Mesothelial cell of epicardium (in vitro differentiated cells): ENCODE measurements at regions not wholly inside any gene's neighbourhood (a gene's known extent, or its start where the extent isn't known, plus 50 kb on each side); places are given as distances from the start of the nearest gene placed in this dataset.

Source experiments
- DNase-seq, 2 experiments: peaks; one replicate each; pipeline ENCODE4 v3.0.0; 2021; ENCODE audit warnings: low spot score in 2 of 2; ENCODE audit not compliant: unreplicated experiment in 2 of 2
- H3K27ac Mint-ChIP-seq: 2 replicates; pipeline ENCODE4 v1.8.0; 2021; ENCODE audit warnings: mixed read lengths
- H3K27me3 Mint-ChIP-seq: 2 replicates; pipeline ENCODE4 v1.8.0; 2021; ENCODE audit warnings: low read depth, mixed read lengths
- H3K36me3 Mint-ChIP-seq: 2 replicates; pipeline ENCODE4 v1.8.0; 2021; ENCODE audit warnings: mixed read lengths
- H3K4me1 Mint-ChIP-seq: 2 replicates; pipeline ENCODE4 v1.8.0; 2021; ENCODE audit warnings: mixed read lengths
- H3K4me3 Mint-ChIP-seq: 2 replicates; pipeline ENCODE4 v1.8.0; 2021; ENCODE audit warnings: mild to moderate bottlenecking, moderate library complexity, mixed read lengths
- H3K9me3 Mint-ChIP-seq: 2 replicates; pipeline ENCODE4 v1.8.0; 2021; ENCODE audit warnings: mixed read lengths
- CTCF ChIP-seq: fragments of 200-600 bp; sonication (generic); IDR thresholded peaks from one replicate; pipeline ENCODE4 v1.5.0; 2021; ENCODE audit warnings: antibody characterized with exemption; ENCODE audit not compliant: unreplicated experiment

GRCh38 chr15:47292638-47293190, 424.6 kb upstream of the SEMA6D start:
- H3K4me3 Mint-ChIP-seq = no peak overlapping the region
- peaks cover 2% of the 10 kb centered on the region for H3K9me3 Mint-ChIP-seq
- H3K36me3 Mint-ChIP-seq = no peaks in the 10 kb centered on the region
- no peak for DNase-seq
- TF ChIP-seq CTCF = no peak
- H3K4me1 Mint-ChIP-seq = peaks cover 44% of the 10 kb centered on the region
- H3K27ac Mint-ChIP-seq = no peak overlapping the region
- no peaks in the 10 kb centered on the region for H3K27me3 Mint-ChIP-seq

GRCh38 chr15:47293466-47294162, 423.7 kb upstream of the SEMA6D start:
- H3K27ac Mint-ChIP-seq = peak overlapping the region; percentile 1
- DNase-seq = no peak
- peaks cover 44% of the 10 kb centered on the region for H3K4me1 Mint-ChIP-seq
- no peaks in the 10 kb centered on the region for H3K9me3 Mint-ChIP-seq
- H3K36me3 Mint-ChIP-seq = no peaks in the 10 kb centered on the region
- no peaks in the 10 kb centered on the region for H3K27me3 Mint-ChIP-seq
- no peak for TF ChIP-seq CTCF
- H3K4me3 Mint-ChIP-seq = no peak overlapping the region

GRCh38 chr15:47294765-47295259, 422.5 kb upstream of the SEMA6D start:
- H3K27ac Mint-ChIP-seq = peak overlapping the region; percentile 49
- TF ChIP-seq CTCF = no peak
- no peaks in the 10 kb centered on the region for H3K9me3 Mint-ChIP-seq
- peaks cover 39% of the 10 kb centered on the region for H3K4me1 Mint-ChIP-seq
- no peaks in the 10 kb centered on the region for H3K27me3 Mint-ChIP-seq
- no peaks in the 10 kb centered on the region for H3K36me3 Mint-ChIP-seq
- no peak for DNase-seq
- H3K4me3 Mint-ChIP-seq = no peak overlapping the region

- Mint-ChIP-seq H3K36me3 (no peaks in the 10 kb centered on the region), H3K27me3 (no peaks in the 10 kb centered on the region), H3K27ac (no peak overlapping the region), H3K4me3 (no peak overlapping the region), H3K9me3 (no peaks in the 10 kb centered on the region), H3K4me1 (peaks cover 40% of the 10 kb centered on the region)
- no peak for DNase-seq
- no peak for TF ChIP-seq CTCF
Observed at GRCh38 chr15:47296881-47297280, 420.4 kb upstream of the SEMA6D start.

- H3K27me3 Mint-ChIP-seq = no peaks in the 10 kb centered on the region
- H3K4me3 Mint-ChIP-seq = no peak overlapping the region
- H3K36me3 Mint-ChIP-seq = no peaks in the 10 kb centered on the region
- H3K27ac Mint-ChIP-seq = peak overlapping the region; percentile 60
- no peak for DNase-seq
- H3K4me1 Mint-ChIP-seq = peaks cover 23% of the 10 kb centered on the region
- no peak for TF ChIP-seq CTCF
- no peaks in the 10 kb centered on the region for H3K9me3 Mint-ChIP-seq
Observed at GRCh38 chr15:47299846-47300434, 417.4 kb upstream of the SEMA6D start.
